GM12878 (cell line): ENCODE measurements at regions not wholly inside any gene's neighbourhood (a gene's known extent, or its start where the extent isn't known, plus 50 kb on each side); places are given as distances from the start of the nearest gene placed in this dataset.

ENCODE experiments used
- ATAC-seq: fragments of 200-7000 bp; cut with Tn5 transposase; 3 replicates; pipeline ENCODE4 v1.9.1; 2020; ENCODE audit warnings: mild to moderate bottlenecking, moderate library complexity
- BruUV-seq: library from RNA; stranded (reverse); fragments of 400-500 nt; replicated peaks from 2 replicates; lab custom pipeline; 2021; lab: Mats Ljungman, UMichigan
- CTCF ChIA-PET: fragments of 300-600 bp; sonication (Branson Sonifier 250); formaldehyde crosslinking; extraction: SDS; loops from one replicate; lab custom pipeline; 2021; ENCODE audit warnings: inconsistent platforms; lab: Yijun Ruan, JAX
- POLR2A ChIA-PET: fragments of 350-600 bp; formaldehyde crosslinking; extraction: SDS; loops from one replicate; lab custom pipeline; 2021; ENCODE audit warnings: inconsistent platforms; lab: Charles Lee
- RAD21 ChIA-PET: fragments of 300-600 bp; sonication (Branson Sonifier 250); formaldehyde crosslinking; loops from one replicate; lab custom pipeline; 2023; ENCODE audit warnings: antibody characterized with exemption; ENCODE audit not compliant: unreplicated experiment; lab: Charles Lee
- SMC1A ChIA-PET: fragments of 300-600 bp; sonication (Branson Sonifier 250); formaldehyde crosslinking; loops from one replicate; lab custom pipeline; 2023; ENCODE audit not compliant: unreplicated experiment, uncharacterized antibody; lab: Charles Lee
- DNase-seq: peaks from one replicate; pipeline ENCODE4 v3.0.0-alpha.2; 2011; ENCODE audit warnings: low read depth, low spot score
- FAIRE-seq: peaks from 3 replicates; lab custom pipeline; 2011; peaks lifted over from hg19 to GRCh38; lab: Jason Lieb, UNC
- H2AFZ ChIP-seq: 2 replicates; pipeline ENCODE4 v1.6.0; 2011; ENCODE audit warnings: low read depth, low read length, control low read depth; ENCODE audit not compliant: control insufficient read depth
- H3K27ac ChIP-seq: 2 replicates; pipeline ENCODE4 v1.5.1; 2011; ENCODE audit warnings: control low read depth; ENCODE audit not compliant: control insufficient read depth, insufficient read depth
- H3K27me3 ChIP-seq, 2 experiments: replicated peaks in 1 of 2; 2 replicates each; pipeline versions ENCODE4 v1.6.0 to v1.6.1; 2011; ENCODE audit warnings: low read length in 1 of 2; ENCODE audit not compliant: control insufficient read depth in 2 of 2, insufficient read depth in 2 of 2
- H3K36me3 ChIP-seq, 2 experiments: 2 replicates each; pipeline ENCODE4 v1.5.1; 2011; ENCODE audit warnings: low read length in 1 of 2; ENCODE audit not compliant: control insufficient read depth in 2 of 2, insufficient read depth in 2 of 2
- H3K4me1 ChIP-seq: 2 replicates; pipeline ENCODE4 v1.6.1; 2011; ENCODE audit warnings: mild to moderate bottlenecking, low read length, moderate library complexity, mixed read lengths; ENCODE audit not compliant: control insufficient read depth, insufficient read depth
- H3K4me2 ChIP-seq: 2 replicates; pipeline ENCODE4 v1.6.0; 2011; ENCODE audit warnings: control low read depth; ENCODE audit not compliant: control insufficient read depth, insufficient read depth
- H3K4me3 ChIP-seq: fragments of 200-600 bp; sonication (generic); 2 replicates; pipeline ENCODE4 v1.5.1; 2016
- H3K79me2 ChIP-seq: 2 replicates; pipeline ENCODE4 v1.6.0; 2011; ENCODE audit warnings: low read length; ENCODE audit not compliant: control insufficient read depth, insufficient read depth
- H3K9ac ChIP-seq: 2 replicates; pipeline ENCODE4 v1.8.0; 2011; ENCODE audit warnings: low read length, control low read depth, mixed read lengths; ENCODE audit not compliant: control insufficient read depth, insufficient read depth
- H3K9me3 ChIP-seq: replicated peaks from 3 replicates; pipeline ENCODE4 v1.5.1; 2011; ENCODE audit warnings: mild to moderate bottlenecking, low read length; ENCODE audit not compliant: control insufficient read depth, insufficient read depth
- H4K20me1 ChIP-seq: 2 replicates; pipeline ENCODE4 v1.6.0; 2011; ENCODE audit not compliant: control insufficient read depth, insufficient read depth
- CBX5 ChIP-seq: sonication (generic); IDR thresholded peaks from 2 replicates; pipeline ENCODE4 v1.6.1; 2016; ENCODE audit warnings: low read depth, moderate library complexity, mild to moderate bottlenecking, inconsistent platforms
- E2F4 ChIP-seq: IDR thresholded peaks from 2 replicates; pipeline ENCODE4 v1.6.1; 2012; ENCODE audit warnings: low read depth, low read length, improper control_type of control experiment
- HCFC1 ChIP-seq: fragments of 150-350 bp; IDR thresholded peaks from 2 replicates; pipeline ENCODE4 v1.6.1; 2014; ENCODE audit warnings: low read length
- HDAC2 ChIP-seq: fragments of 200-600 bp; sonication (generic); IDR thresholded peaks from 2 replicates; pipeline ENCODE4 v1.6.1; 2017
- IKZF1 ChIP-seq: fragments of 450-650 bp; conservative IDR thresholded peaks from 2 replicates; pipeline ENCODE4 v1.6.1; 2017; ENCODE audit warnings: antibody characterized with exemption, mild to moderate bottlenecking
- IRF4 ChIP-seq: IDR thresholded peaks from 2 replicates; pipeline ENCODE4 v1.6.1; 2011; ENCODE audit warnings: low read depth, low read length
- JUNB ChIP-seq: IDR thresholded peaks from 2 replicates; pipeline ENCODE4 v1.6.1; 2016; ENCODE audit warnings: antibody characterized with exemption, mild to moderate bottlenecking
- JUND ChIP-seq: IDR thresholded peaks from 2 replicates; pipeline ENCODE4 v1.6.1; 2012; ENCODE audit warnings: low read depth, mild to moderate bottlenecking, low read length, improper control_type of control experiment, moderate library complexity
- LARP7 ChIP-seq: fragments of 450-650 bp; IDR thresholded peaks from 2 replicates; pipeline ENCODE4 v1.6.1; 2017; ENCODE audit warnings: mild to moderate bottlenecking
- NFIC ChIP-seq: IDR thresholded peaks from 2 replicates; pipeline ENCODE4 v1.6.1; 2012; ENCODE audit warnings: low read depth, mild to moderate bottlenecking, inconsistent platforms, low read length, moderate library complexity
- NR2C1 ChIP-seq: fragments of 450-650 bp; IDR thresholded peaks from 2 replicates; pipeline ENCODE4 v1.6.1; 2017; ENCODE audit warnings: antibody characterized with exemption, mild to moderate bottlenecking, moderate library complexity
- POLR2A ChIP-seq: IDR thresholded peaks from 2 replicates; pipeline ENCODE4 v1.6.1; 2011; ENCODE audit warnings: low read depth, mild to moderate bottlenecking, low read length
- POLR2AphosphoS2 ChIP-seq: IDR thresholded peaks from 2 replicates; pipeline ENCODE4 v1.6.1; 2011; ENCODE audit warnings: low read depth, mild to moderate bottlenecking, low read length, improper control_type of control experiment, moderate library complexity
- POU2F2 ChIP-seq: IDR thresholded peaks from 3 replicates; pipeline ENCODE4 v1.6.1; 2011; ENCODE audit warnings: low read depth, mild to moderate bottlenecking, low read length, borderline replicate concordance
- PRDM15 ChIP-seq: fragments of 450-650 bp; formaldehyde crosslinking; IDR thresholded peaks from 2 replicates; pipeline ENCODE4 v1.4.0; 2020; ENCODE audit warnings: mild to moderate bottlenecking, moderate library complexity
- SIX5 ChIP-seq: IDR thresholded peaks from 2 replicates; pipeline ENCODE4 v1.6.1; 2011; ENCODE audit warnings: mild to moderate bottlenecking, low read depth, low read length, moderate library complexity; ENCODE audit not compliant: severe bottlenecking
- SMAD1 ChIP-seq: fragments of 450-650 bp; IDR thresholded peaks from 2 replicates; pipeline ENCODE4 v1.6.1; 2018; ENCODE audit warnings: mild to moderate bottlenecking, low read depth; ENCODE audit not compliant: partially characterized antibody
- SRF ChIP-seq, 2 experiments: IDR thresholded peaks; 2 replicates each; pipeline ENCODE4 v1.6.1; 2011; ENCODE audit warnings: low read depth in 2 of 2, low read length in 2 of 2, mild to moderate bottlenecking in 1 of 2, moderate library complexity in 1 of 2
- YY1 ChIP-seq: IDR thresholded peaks from 2 replicates; pipeline ENCODE4 v1.6.1; 2011; ENCODE audit warnings: low read depth, mild to moderate bottlenecking, low read length
- ZSCAN29 ChIP-seq: fragments of 450-650 bp; IDR thresholded peaks from 2 replicates; pipeline ENCODE4 v1.6.1; 2017; ENCODE audit warnings: mild to moderate bottlenecking, moderate library complexity
- ZZZ3 ChIP-seq: IDR thresholded peaks from 2 replicates; pipeline ENCODE4 v1.6.1; 2011; ENCODE audit warnings: low read depth; ENCODE audit not compliant: control insufficient read depth, insufficient read length
- WGBS: methylation state at CpG from one replicate; pipeline ENCODE4 v1.1.6; 2016; ENCODE audit warnings: low lambda C conversion rate; ENCODE audit not compliant: insufficient replicate concordance, insufficient coverage; ENCODE audit errors: missing lambda C conversion rate; 5-methylcytosine and 5-hydroxymethylcytosine counted together
- in situ Hi-C: fragments of 300-500 bp; cut with MboI; formaldehyde crosslinking; loops from 9 replicates; pipeline ENCODE4 v1.14.3; 2018; ENCODE audit warnings: mixed read lengths
- intact Hi-C: fragments of 100-400 bp; cut with micrococcal nuclease; formaldehyde crosslinking; loops from one replicate; pipeline ENCODE4 v1.14.2; 2022; ENCODE audit not compliant: unreplicated experiment

GRCh38 chr1:75999034-75999433 is 66.8 kb upstream of the ASB17 start (continued):
- TF ChIP-seq NR2C1 (no peak), E2F4 (no peak), HCFC1 (no peak), NFIC (no peak), JUND (no peak), POLR2AphosphoS2 (no peak), SRF (IDR thresholded peaks at IDR 0.05; ENCODE audit: low read depth in 2 of 2, low read length in 2 of 2) (no peak)
- TF ChIP-seq, all 136 proteins: peak for 0

- Histone ChIP-seq H3K27me3 (no peaks in the 10 kb centered on the region), H3K4me1 (no peaks in the 10 kb centered on the region), H3K9ac (no peak overlapping the region), H2AFZ (no peak overlapping the region), H3K79me2 (no peaks in the 10 kb centered on the region), H3K9me3 (no peaks in the 10 kb centered on the region), H3K4me2 (no peak overlapping the region), H3K36me3 (no peaks in the 10 kb centered on the region), H3K27ac (no peak overlapping the region), H3K4me3 (no peak overlapping the region), H4K20me1 (no peaks in the 10 kb centered on the region)
- BruUV-seq: no TSS peak
- WGBS: 50% methylated on average over 1 of the region's 1 CpG
- CTCF ChIA-PET: interaction anchor here (0.7 to 1.4 kb wide), 4 partner anchors 9 to 1543 kb away, joined by 3 read pairs; no protein-coding TSS in a partner anchor
- FAIRE-seq: no peak
- in situ Hi-C loops: no loop called here
- SMC1A ChIA-PET: no interaction called here
- RAD21 ChIA-PET: no interaction called here
- POLR2A ChIA-PET: interaction anchor here (0.8 kb wide), 1 partner anchor 69 kb away, joined by 3 read pairs; no protein-coding TSS in a partner anchor
- intact Hi-C loops: no loop called here
- no peak for ATAC-seq
- DNase-seq: no peak
- TF ChIP-seq SMAD1 (no peak), JUNB (no peak), YY1 (no peak), ZZZ3 (no peak), PRDM15 (CRISPR knock-in tag) (no peak), ZSCAN29 (no peak), POLR2A (no peak), HDAC2 (no peak), JUND (no peak), NR2C1 (no peak), IRF4 (no peak), LARP7 (no peak), HCFC1 (no peak), CBX5 (no peak), POU2F2 (no peak), SIX5 (no peak), IKZF1 (no peak)
Measured at GRCh38 chr1:76003946-76004345, 70.6 kb upstream of the ST6GALNAC3 start.
